GM12878 (cell line): ENCODE measurements at regions not wholly inside any gene's neighbourhood (a gene's known extent, or its start where the extent isn't known, plus 50 kb on each side); places are given as distances from the start of the nearest gene placed in this dataset.

Experiments
- ATAC-seq: fragments of 200-7000 bp; cut with Tn5 transposase; 3 replicates; pipeline ENCODE4 v1.9.1; 2020; ENCODE audit warnings: mild to moderate bottlenecking, moderate library complexity
- BruUV-seq: library from RNA; stranded (reverse); fragments of 400-500 nt; replicated peaks from 2 replicates; lab custom pipeline; 2021; lab: Mats Ljungman, UMichigan
- CTCF ChIA-PET: fragments of 300-600 bp; sonication (Branson Sonifier 250); formaldehyde crosslinking; extraction: SDS; loops from one replicate; lab custom pipeline; 2021; ENCODE audit warnings: inconsistent platforms; lab: Yijun Ruan, JAX
- POLR2A ChIA-PET: fragments of 350-600 bp; formaldehyde crosslinking; extraction: SDS; loops from one replicate; lab custom pipeline; 2021; ENCODE audit warnings: inconsistent platforms; lab: Charles Lee
- RAD21 ChIA-PET: fragments of 300-600 bp; sonication (Branson Sonifier 250); formaldehyde crosslinking; loops from one replicate; lab custom pipeline; 2023; ENCODE audit warnings: antibody characterized with exemption; ENCODE audit not compliant: unreplicated experiment; lab: Charles Lee
- SMC1A ChIA-PET: fragments of 300-600 bp; sonication (Branson Sonifier 250); formaldehyde crosslinking; loops from one replicate; lab custom pipeline; 2023; ENCODE audit not compliant: unreplicated experiment, uncharacterized antibody; lab: Charles Lee
- DNase-seq: peaks from one replicate; pipeline ENCODE4 v3.0.0-alpha.2; 2011; ENCODE audit warnings: low read depth, low spot score
- FAIRE-seq: peaks from 3 replicates; lab custom pipeline; 2011; peaks lifted over from hg19 to GRCh38; lab: Jason Lieb, UNC
- H2AFZ ChIP-seq: 2 replicates; pipeline ENCODE4 v1.6.0; 2011; ENCODE audit warnings: low read depth, low read length, control low read depth; ENCODE audit not compliant: control insufficient read depth
- H3K27ac ChIP-seq: 2 replicates; pipeline ENCODE4 v1.5.1; 2011; ENCODE audit warnings: control low read depth; ENCODE audit not compliant: control insufficient read depth, insufficient read depth
- H3K27me3 ChIP-seq, 2 experiments: replicated peaks in 1 of 2; 2 replicates each; pipeline versions ENCODE4 v1.6.0 to v1.6.1; 2011; ENCODE audit warnings: low read length in 1 of 2; ENCODE audit not compliant: control insufficient read depth in 2 of 2, insufficient read depth in 2 of 2
- H3K36me3 ChIP-seq, 2 experiments: 2 replicates each; pipeline ENCODE4 v1.5.1; 2011; ENCODE audit warnings: low read length in 1 of 2; ENCODE audit not compliant: control insufficient read depth in 2 of 2, insufficient read depth in 2 of 2
- H3K4me1 ChIP-seq: 2 replicates; pipeline ENCODE4 v1.6.1; 2011; ENCODE audit warnings: mild to moderate bottlenecking, low read length, moderate library complexity, mixed read lengths; ENCODE audit not compliant: control insufficient read depth, insufficient read depth
- H3K4me2 ChIP-seq: 2 replicates; pipeline ENCODE4 v1.6.0; 2011; ENCODE audit warnings: control low read depth; ENCODE audit not compliant: control insufficient read depth, insufficient read depth
- H3K4me3 ChIP-seq: fragments of 200-600 bp; sonication (generic); 2 replicates; pipeline ENCODE4 v1.5.1; 2016
- H3K79me2 ChIP-seq: 2 replicates; pipeline ENCODE4 v1.6.0; 2011; ENCODE audit warnings: low read length; ENCODE audit not compliant: control insufficient read depth, insufficient read depth
- H3K9ac ChIP-seq: 2 replicates; pipeline ENCODE4 v1.8.0; 2011; ENCODE audit warnings: low read length, control low read depth, mixed read lengths; ENCODE audit not compliant: control insufficient read depth, insufficient read depth
- H3K9me3 ChIP-seq: replicated peaks from 3 replicates; pipeline ENCODE4 v1.5.1; 2011; ENCODE audit warnings: mild to moderate bottlenecking, low read length; ENCODE audit not compliant: control insufficient read depth, insufficient read depth
- H4K20me1 ChIP-seq: 2 replicates; pipeline ENCODE4 v1.6.0; 2011; ENCODE audit not compliant: control insufficient read depth, insufficient read depth
- BCL3 ChIP-seq: IDR thresholded peaks from 2 replicates; pipeline ENCODE4 v1.6.1; 2011; ENCODE audit warnings: borderline replicate concordance, low read depth, mild to moderate bottlenecking, moderate library complexity, low read length; ENCODE audit not compliant: insufficient read depth, poor library complexity, severe bottlenecking
- HDGF ChIP-seq: fragments of 450-650 bp; IDR thresholded peaks from 2 replicates; pipeline ENCODE4 v1.6.1; 2016; ENCODE audit warnings: antibody characterized with exemption
- MEF2B ChIP-seq: fragments of 450-650 bp; IDR thresholded peaks from 2 replicates; pipeline ENCODE4 v1.6.1; 2018; ENCODE audit warnings: mild to moderate bottlenecking, moderate library complexity; ENCODE audit not compliant: partially characterized antibody, poor library complexity, severe bottlenecking
- SPI1 ChIP-seq: IDR thresholded peaks from 2 replicates; pipeline ENCODE4 v1.6.1; 2011; ENCODE audit warnings: low read depth, mild to moderate bottlenecking, low read length, moderate library complexity, borderline replicate concordance; ENCODE audit not compliant: insufficient read depth
- STAT1 ChIP-seq: fragments of 450-650 bp; conservative IDR thresholded peaks from 2 replicates; pipeline ENCODE4 v1.6.1; 2014; ENCODE audit warnings: antibody characterized with exemption, mild to moderate bottlenecking
- TCF7 ChIP-seq: IDR thresholded peaks from 2 replicates; pipeline ENCODE4 v1.6.1; 2014; ENCODE audit warnings: antibody characterized with exemption, borderline replicate concordance
- WGBS: methylation state at CpG from one replicate; pipeline ENCODE4 v1.1.6; 2016; ENCODE audit warnings: low lambda C conversion rate; ENCODE audit not compliant: insufficient replicate concordance, insufficient coverage; ENCODE audit errors: missing lambda C conversion rate; 5-methylcytosine and 5-hydroxymethylcytosine counted together
- in situ Hi-C: fragments of 300-500 bp; cut with MboI; formaldehyde crosslinking; loops from 9 replicates; pipeline ENCODE4 v1.14.3; 2018; ENCODE audit warnings: mixed read lengths
- intact Hi-C: fragments of 100-400 bp; cut with micrococcal nuclease; formaldehyde crosslinking; loops from one replicate; pipeline ENCODE4 v1.14.2; 2022; ENCODE audit not compliant: unreplicated experiment

DNA sequence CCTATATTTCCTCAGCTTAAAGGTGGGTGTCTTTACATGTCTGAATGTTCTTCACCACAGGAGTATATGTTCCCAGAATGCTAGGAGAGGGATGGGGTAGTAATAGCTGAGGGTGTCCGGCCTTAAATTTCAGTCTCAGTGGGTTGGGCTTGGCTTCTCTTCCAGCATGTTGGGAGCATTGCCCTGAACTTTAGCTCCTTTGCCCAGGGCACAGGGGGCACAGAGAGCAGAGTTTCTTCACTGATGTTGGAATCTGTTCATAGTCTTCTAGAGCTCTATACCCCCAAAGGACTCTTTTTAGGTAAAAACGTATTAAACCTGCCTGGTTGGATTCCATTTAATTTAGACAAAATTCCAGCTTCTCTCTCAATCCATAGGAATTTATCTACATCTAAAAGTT is 154.4 kb upstream of the GCFC2 start:
- Histone ChIP-seq H3K4me3 (no peak overlapping the region), H3K9ac (no peak overlapping the region), H3K79me2 (no peaks in the 10 kb centered on the region), H4K20me1 (no peaks in the 10 kb centered on the region), H3K4me1 (no peaks in the 10 kb centered on the region), H3K36me3 (no peaks in the 10 kb centered on the region), H3K9me3 (no peaks in the 10 kb centered on the region), H3K4me2 (no peak overlapping the region), H2AFZ (no peak overlapping the region), H3K27me3 (no peaks in the 10 kb centered on the region), H3K27ac (no peak overlapping the region)
- ChIA-PET POLR2A (no interaction called here), CTCF (interaction anchor here (1.4 kb wide), 1 partner anchor 33 kb away, joined by 3 read pairs; no protein-coding TSS in a partner anchor), RAD21 (no interaction called here), SMC1A (interaction anchor here (1.3 kb wide), 1 partner anchor 11 kb away, joined by 3 read pairs; no protein-coding TSS in a partner anchor)
- ATAC-seq, result no peak
- WGBS, result 46% methylated on average over 2 of the region's 2 CpGs
- TF ChIP-seq SPI1 (no peak), BCL3 (no peak), TCF7 (no peak)
- in situ Hi-C loops, result no loop called here
- no peak for FAIRE-seq
- DNase-seq, result no peak
- no TSS peak for BruUV-seq
- intact Hi-C loops, result no loop called here

DNA sequence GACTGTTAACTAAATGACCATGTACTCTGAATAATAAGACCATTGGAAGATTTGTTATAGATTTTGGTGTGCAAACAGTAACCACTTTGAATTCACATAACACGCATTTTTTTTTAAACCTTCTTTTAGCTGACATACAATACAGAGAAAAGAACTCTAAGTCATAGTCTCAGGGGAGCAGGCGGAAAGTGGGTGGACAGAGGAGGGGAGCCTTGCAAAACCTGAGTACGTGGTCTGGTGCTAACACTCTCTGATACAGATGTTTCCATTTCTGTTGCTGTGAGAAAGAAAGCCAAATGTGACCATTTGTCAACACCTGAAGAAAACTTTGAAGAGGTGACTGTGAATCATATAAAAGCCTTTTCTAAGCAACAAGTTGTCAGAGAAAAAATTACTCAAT is 151.8 kb upstream of the GCFC2 start:
- SMC1A ChIA-PET, result no interaction called here
- Histone ChIP-seq H3K4me2 (no peak overlapping the region), H3K4me1 (no peaks in the 10 kb centered on the region), H3K4me3 (no peak overlapping the region), H3K79me2 (no peaks in the 10 kb centered on the region), H2AFZ (no peak overlapping the region), H3K27me3 (no peaks in the 10 kb centered on the region), H3K9me3 (no peaks in the 10 kb centered on the region), H3K9ac (no peak overlapping the region), H3K27ac (no peak overlapping the region), H4K20me1 (no peaks in the 10 kb centered on the region), H3K36me3 (no peaks in the 10 kb centered on the region)
- CTCF ChIA-PET, result no interaction called here
- 40% methylated on average over 3 of the region's 3 CpGs for WGBS
- TF ChIP-seq MEF2B (peak; percentile 55), STAT1 (no peak), HDGF (no peak)
- POLR2A ChIA-PET, result interaction anchor here (0.5 kb wide), 1 partner anchor 1113 kb away, joined by 3 read pairs; no protein-coding TSS in a partner anchor
- ATAC-seq, result no peak
- intact Hi-C loops, result no loop called here
- in situ Hi-C loops, result no loop called here
- FAIRE-seq, result no peak
- no peak for DNase-seq
- RAD21 ChIA-PET, result no interaction called here
- no TSS peak for BruUV-seq
